HG03045 (cell line): ENCODE measurements at regions not wholly inside any gene's neighbourhood (a gene's known extent, or its start where the extent isn't known, plus 50 kb on each side); places are given as distances from the start of the nearest gene placed in this dataset.
"Not testable (repeated sequence)": the region's sequence is repeated elsewhere in the genome, so short reads cannot be mapped to it uniquely, and the experiment has no call there.

Source experiments
- ATAC-seq: cut with Tn5 transposase; IDR thresholded peaks from one replicate; pipeline ENCODE4 v1.9.1; 2021; ENCODE audit warnings: mild to moderate bottlenecking, moderate library complexity; ENCODE audit not compliant: unreplicated experiment

GRCh38 chr5:107011605-107012004 is 659.1 kb downstream of the EFNA5 start:
- no peak for ATAC-seq

DNA sequence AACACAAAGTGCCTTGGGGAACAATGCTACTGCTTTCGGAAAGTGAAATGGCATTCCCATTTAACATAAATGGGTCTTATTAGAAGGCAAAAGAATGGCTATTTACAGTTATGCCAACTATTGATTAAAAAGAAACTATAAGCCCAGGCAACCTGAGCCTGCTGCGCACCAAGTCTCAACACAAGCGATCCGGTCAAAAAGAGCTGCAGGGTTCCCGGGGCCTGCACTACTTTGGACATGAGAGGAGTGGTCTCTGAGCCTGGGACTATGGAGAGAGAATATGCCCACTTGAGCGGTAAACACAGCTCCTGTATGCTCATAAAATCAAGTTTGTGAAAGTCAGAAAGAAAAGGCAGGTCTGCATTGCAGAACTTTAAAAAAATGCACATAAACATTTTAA is 660.7 kb downstream of the EFNA5 start:
- ATAC-seq, result no peak

DNA sequence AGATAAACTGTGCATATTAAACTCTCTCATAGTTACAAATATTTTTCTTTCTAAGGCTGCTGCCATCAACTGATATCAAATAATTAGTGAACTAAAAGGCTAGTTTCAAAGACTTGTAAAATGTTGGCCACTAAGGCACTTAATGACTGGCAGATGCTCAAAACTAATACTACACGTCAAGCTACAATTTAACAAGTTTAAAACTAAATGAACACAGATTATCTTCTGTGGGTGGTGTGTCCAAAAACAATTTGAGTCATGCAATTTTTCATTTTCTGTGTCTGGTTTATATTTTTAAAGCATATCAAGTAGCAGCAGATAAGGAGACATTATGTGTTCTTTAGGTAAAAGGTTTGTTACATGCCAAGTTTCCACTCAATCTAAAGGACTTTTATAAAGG is 665.1 kb downstream of the EFNA5 start:
- ATAC-seq, result no peak

DNA sequence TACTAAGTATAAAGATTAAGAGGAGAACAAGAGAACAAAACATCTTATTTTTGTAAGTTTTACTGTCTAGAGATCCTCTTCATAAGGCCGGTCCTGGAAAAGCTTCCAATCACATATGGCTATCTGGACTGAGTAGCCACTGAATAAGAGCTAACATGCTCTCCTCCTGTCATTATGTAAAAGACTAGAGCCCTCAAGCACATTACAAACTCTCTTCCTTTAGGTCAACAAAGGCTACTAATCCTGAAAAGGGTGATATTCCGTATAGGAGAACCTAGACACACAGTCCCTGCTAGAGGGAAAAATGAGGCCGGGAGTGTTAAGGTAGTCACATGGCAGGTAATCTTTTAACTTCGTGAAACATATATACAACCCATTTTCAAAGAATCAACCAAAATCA is 665.6 kb downstream of the EFNA5 start:
- ATAC-seq, result no peak

GRCh38 chr5:107002115-107002514 is 668.6 kb downstream of the EFNA5 start:
- ATAC-seq, result no peak

- ATAC-seq, result not testable (repeated sequence)
Measured at GRCh38 chr5:106999506-106999905, 671.2 kb downstream of the EFNA5 start.

DNA sequence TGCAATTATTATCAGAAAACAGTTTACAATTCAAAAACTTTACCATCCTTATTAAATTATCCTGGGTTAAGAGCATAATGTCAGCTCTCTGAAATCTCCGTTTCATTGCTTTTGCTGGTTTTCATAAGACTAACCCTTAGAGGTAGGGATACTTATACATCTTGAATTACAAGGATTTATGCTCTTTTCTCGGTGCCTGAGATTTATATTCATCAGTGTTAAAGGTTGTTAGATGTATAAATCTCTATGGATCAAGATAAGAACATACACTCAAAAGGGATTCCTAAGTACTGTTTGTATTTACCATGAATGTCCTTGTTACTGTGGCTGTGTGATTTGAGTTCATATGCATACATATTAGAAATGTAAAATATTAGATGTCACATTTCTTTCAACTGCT is 684.7 kb downstream of the EFNA5 start:
- no peak for ATAC-seq

DNA sequence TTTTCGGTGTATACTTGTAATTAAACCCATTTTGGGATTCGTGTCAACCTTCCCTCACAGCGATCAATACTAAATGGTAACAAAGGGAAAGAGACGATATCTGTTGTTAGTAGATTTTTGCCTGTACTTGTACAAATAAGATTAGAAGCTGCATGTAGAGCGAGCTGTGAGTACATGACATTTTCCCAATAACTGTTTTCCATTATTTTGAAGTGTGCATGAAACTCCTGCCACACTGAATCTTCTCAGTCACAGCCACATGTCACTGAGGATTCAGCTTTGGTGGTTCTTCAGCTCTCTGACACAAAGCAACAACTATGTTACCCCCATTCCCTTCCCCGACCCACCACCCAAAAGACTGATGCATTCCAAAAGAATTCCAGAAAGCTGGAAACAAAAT is 685.6 kb downstream of the EFNA5 start:
- no peak for ATAC-seq

DNA sequence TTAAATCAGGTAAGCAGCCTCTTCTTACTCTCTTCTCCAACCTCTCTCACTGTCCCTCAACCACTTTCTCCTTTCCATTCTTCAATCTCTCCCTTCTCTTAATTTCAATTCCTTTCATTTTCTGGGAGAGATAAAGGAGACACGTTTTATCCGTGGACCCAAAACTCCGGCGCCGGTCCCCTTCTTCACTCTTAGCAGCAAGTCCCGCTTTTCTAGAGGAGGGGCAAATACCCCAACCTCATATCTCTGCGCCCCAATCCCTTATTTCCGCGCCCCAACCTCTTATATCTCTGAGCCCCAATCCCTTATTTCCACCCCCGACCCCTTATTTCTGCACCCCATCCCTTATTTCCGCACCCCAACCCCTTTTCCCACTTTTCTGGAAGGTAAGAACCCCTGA is 691.6 kb downstream of the EFNA5 start:
- not testable (repeated sequence) for ATAC-seq

DNA sequence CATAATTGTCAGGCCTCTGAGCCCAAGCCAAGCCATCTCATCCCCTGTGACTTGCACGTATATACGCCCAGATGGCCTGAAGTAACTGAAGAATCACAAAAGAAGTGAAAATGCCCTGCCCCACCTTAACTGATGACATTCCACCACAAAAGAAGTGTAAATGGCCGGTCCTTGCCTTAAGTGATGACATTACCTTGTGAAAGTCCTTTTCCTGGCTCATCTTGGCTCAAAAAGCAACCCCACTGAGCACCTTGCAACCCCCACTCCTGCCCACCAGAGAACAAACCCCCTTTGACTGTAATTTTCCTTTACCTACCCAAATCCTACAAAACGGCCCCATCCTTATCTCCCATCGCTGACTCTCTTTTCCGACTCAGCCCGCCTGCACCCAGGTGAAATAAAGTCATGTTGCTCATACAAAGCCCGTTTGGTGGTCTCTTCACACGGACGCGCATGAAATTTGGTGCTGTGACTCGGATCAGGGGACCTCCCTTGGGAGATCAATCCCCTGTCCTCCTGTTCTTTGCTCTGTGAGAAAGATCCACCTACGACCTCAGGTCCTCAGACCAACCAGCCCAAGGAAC is 692.1 kb downstream of the EFNA5 start:
- not testable (repeated sequence) for ATAC-seq

GRCh38 chr5:106976363-106976762 is 694.4 kb downstream of the EFNA5 start:
- no peak for ATAC-seq

DNA sequence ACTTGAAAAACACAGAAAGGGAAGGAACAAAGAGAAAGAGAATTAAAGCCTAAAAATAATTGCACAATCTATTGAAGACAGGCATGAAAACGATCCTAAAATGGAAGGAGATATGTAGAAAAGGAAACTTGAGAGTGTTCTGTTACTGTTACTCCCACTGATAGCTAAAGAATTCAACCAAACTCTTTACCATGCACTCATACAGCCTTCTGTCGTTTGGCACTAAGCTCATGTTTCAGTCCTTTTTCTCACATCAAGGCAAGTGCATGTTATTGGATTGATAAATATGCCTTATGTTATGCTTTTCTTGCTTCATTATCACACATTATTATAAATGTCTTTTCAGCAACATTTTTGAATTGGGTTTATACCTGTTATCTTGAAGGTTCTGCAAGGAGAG is 696.5 kb downstream of the EFNA5 start:
- no peak for ATAC-seq

- ATAC-seq, result no peak
Measured at GRCh38 chr5:106966686-106967315, 703.9 kb downstream of the EFNA5 start.

DNA sequence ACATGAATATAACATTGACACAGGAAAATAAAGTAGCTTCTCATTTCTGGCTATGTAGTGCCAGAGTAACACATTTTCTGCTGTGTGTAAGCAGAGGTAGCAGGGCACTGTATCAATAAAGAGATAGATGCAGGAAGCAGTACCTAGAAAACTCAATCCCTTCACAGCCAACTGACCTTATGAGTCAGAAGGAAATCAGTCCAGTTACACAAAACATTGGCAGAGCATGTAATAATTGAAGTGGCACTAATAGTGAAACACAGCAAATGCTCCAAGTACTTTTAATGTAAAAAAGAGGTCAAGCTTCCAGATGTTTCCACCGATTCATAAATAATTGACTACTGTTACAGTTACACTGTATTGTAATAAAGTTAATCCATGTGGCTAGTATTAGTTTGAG is 706.6 kb downstream of the EFNA5 start:
- ATAC-seq, result no peak

DNA sequence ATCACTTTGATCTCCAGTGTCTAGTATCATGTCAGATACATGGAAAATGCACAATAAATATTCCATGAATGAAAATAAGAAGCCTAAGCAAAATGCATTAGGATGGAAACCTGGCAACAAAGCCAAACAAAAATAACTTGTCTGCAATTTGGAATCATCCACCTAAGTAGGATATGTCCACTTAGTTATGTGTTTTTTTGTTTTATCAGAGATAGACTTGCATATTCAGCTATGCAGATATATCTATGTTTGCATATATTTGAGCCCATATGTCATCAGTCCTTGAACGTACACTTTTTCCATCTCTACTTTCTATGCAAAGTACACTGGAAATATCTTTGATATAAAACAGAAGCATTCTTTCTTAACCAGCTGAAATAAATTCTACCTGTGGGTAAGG is 707.1 kb downstream of the EFNA5 start:
- ATAC-seq, result no peak

- ATAC-seq, result no peak
Measured at GRCh38 chr5:106962464-106963230, 708.1 kb downstream of the EFNA5 start.

DNA sequence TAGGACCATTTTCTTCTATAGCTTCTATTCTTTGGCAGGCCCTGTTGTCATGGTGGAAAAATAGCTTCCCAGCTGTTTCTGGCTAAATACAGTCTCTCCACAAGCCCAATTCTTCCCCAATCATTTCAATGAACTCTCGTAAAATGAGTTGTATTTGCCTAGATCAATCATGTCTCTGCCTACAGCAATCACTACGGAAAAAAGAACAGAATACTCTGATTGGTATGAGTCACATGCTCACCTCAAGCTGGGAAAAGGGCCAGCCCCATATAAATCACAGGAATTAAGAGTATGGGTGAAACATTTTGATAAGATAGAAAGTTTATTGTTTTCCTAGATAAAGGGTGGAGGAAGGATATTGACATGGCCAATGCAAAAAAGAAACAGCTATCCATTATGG is 711.4 kb downstream of the EFNA5 start:
- ATAC-seq, result no peak

DNA sequence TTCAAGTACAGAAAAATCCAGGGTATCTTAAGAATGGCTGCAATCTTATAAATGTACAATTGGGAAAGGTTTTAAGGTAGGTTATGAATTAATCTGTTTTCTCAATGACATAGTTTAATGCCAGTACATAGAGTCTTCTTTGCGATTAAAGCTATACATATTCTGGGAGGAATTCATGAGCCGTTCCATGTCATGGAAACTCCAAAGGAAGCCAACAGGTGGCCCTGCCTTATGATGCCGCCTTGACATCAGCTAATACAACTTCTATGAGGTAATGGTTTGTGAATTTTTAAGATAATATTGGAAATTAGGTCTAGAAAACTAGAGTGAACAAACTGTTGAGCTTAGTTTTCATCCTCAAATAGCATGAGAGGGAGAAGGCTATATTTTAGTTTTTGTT is 713.4 kb downstream of the EFNA5 start:
- no peak for ATAC-seq

GRCh38 chr5:106956886-106957285 is 713.9 kb downstream of the EFNA5 start:
- ATAC-seq, result no peak

GRCh38 chr5:106956187-106956586 is 714.5 kb downstream of the EFNA5 start:
- no peak for ATAC-seq

GRCh38 chr5:106940986-106941385 is 729.8 kb downstream of the EFNA5 start:
- no peak for ATAC-seq

GRCh38 chr5:106940301-106940846 is 730.4 kb downstream of the EFNA5 start:
- no peak for ATAC-seq
